H9 (cell line): ENCODE measurements at regions not wholly inside any gene's neighbourhood (a gene's known extent, or its start where the extent isn't known, plus 50 kb on each side); places are given as distances from the start of the nearest gene placed in this dataset.

Experiments
- DNase-seq: peaks from one replicate; pipeline ENCODE4 v3.0.0-alpha.2; 2017
- H2AFZ ChIP-seq: one replicate; pipeline ENCODE4 v1.6.1; 2013; ENCODE audit warnings: mild to moderate bottlenecking, low read length, control low read depth, moderate library complexity
- H2AK5ac ChIP-seq: 2 replicates; pipeline ENCODE4 v1.6.1; 2013; ENCODE audit warnings: low read length, control low read depth, mixed read lengths; ENCODE audit not compliant: insufficient read length
- H2BK120ac ChIP-seq: one replicate; pipeline ENCODE4 v1.6.1; 2013; ENCODE audit warnings: low read depth, mild to moderate bottlenecking, low read length, control low read depth, inconsistent platforms; ENCODE audit not compliant: poor library complexity, severe bottlenecking
- H2BK12ac ChIP-seq: 2 replicates; pipeline ENCODE4 v1.6.1; 2013; ENCODE audit warnings: low read length, control low read depth, mixed read lengths, low read depth; ENCODE audit not compliant: insufficient read length
- H2BK15ac ChIP-seq: 2 replicates; pipeline ENCODE4 v1.6.1; 2013; ENCODE audit warnings: low read depth, low read length, control low read depth
- H2BK20ac ChIP-seq: one replicate; pipeline ENCODE4 v1.6.1; 2013; ENCODE audit warnings: low read depth, mild to moderate bottlenecking, low read length, control low read depth, inconsistent platforms; ENCODE audit not compliant: poor library complexity, severe bottlenecking
- H2BK5ac ChIP-seq: 2 replicates; pipeline ENCODE4 v1.6.1; 2013; ENCODE audit warnings: low read length, control low read depth, mixed read lengths; ENCODE audit not compliant: insufficient read length
- H3K14ac ChIP-seq: 2 replicates; pipeline ENCODE4 v1.6.1; 2013; ENCODE audit warnings: low read length, control low read depth; ENCODE audit not compliant: insufficient read depth
- H3K18ac ChIP-seq: 2 replicates; pipeline ENCODE4 v1.6.1; 2013; ENCODE audit warnings: low read depth, mild to moderate bottlenecking, mixed read lengths, low read length, control low read depth; ENCODE audit not compliant: insufficient read length
- H3K23ac ChIP-seq: 2 replicates; pipeline ENCODE4 v1.6.1; 2013; ENCODE audit warnings: low read length, control low read depth, mixed read lengths, low read depth; ENCODE audit not compliant: insufficient read length
- H3K23me2 ChIP-seq: 2 replicates; pipeline ENCODE4 v1.6.1; 2013; ENCODE audit warnings: low read depth, mild to moderate bottlenecking, mixed read lengths, low read length, control low read depth; ENCODE audit not compliant: insufficient read length, poor library complexity, severe bottlenecking
- H3K27ac ChIP-seq: 2 replicates; pipeline ENCODE4 v1.5.1; 2013; ENCODE audit warnings: low read length, control low read depth, mixed read lengths, low read depth; ENCODE audit not compliant: insufficient read length
- H3K27me3 ChIP-seq: 2 replicates; pipeline ENCODE4 v1.6.1; 2013; ENCODE audit warnings: low read length, control low read depth, inconsistent platforms; ENCODE audit not compliant: insufficient read depth
- H3K4ac ChIP-seq: 2 replicates; pipeline ENCODE4 v1.6.1; 2013; ENCODE audit warnings: low read depth, mild to moderate bottlenecking, control low read depth, inconsistent platforms, low read length, moderate library complexity
- H3K4me1 ChIP-seq: 2 replicates; pipeline ENCODE4 v1.6.1; 2013; ENCODE audit warnings: low read length, control low read depth, inconsistent platforms; ENCODE audit not compliant: insufficient read depth
- H3K4me2 ChIP-seq: 2 replicates; pipeline ENCODE4 v1.6.1; 2013; ENCODE audit warnings: low read length, control low read depth, mixed read lengths; ENCODE audit not compliant: insufficient read length, insufficient read depth
- H3K56ac ChIP-seq: 2 replicates; pipeline ENCODE4 v1.6.1; 2013; ENCODE audit warnings: low read depth, mild to moderate bottlenecking, mixed read lengths, low read length, control low read depth; ENCODE audit not compliant: insufficient read length
- H3K79me1 ChIP-seq: 2 replicates; pipeline ENCODE4 v1.6.1; 2013; ENCODE audit warnings: low read depth, mild to moderate bottlenecking, moderate library complexity, low read length, control low read depth, inconsistent platforms; ENCODE audit not compliant: insufficient read depth, poor library complexity, severe bottlenecking
- H3K79me2 ChIP-seq: 2 replicates; pipeline ENCODE4 v1.6.1; 2013; ENCODE audit warnings: low read length, control low read depth, inconsistent platforms; ENCODE audit not compliant: insufficient read depth
- H3K9ac ChIP-seq: 2 replicates; pipeline ENCODE4 v1.6.1; 2013; ENCODE audit warnings: low read length, control low read depth, mixed read lengths; ENCODE audit not compliant: insufficient read length; ENCODE audit errors: extremely low read depth
- H3K9me3 ChIP-seq: one replicate; pipeline ENCODE4 v1.6.1; 2013; ENCODE audit warnings: low read depth, low read length, inconsistent platforms; ENCODE audit not compliant: control insufficient read depth
- H3T11ph ChIP-seq: one replicate; pipeline ENCODE4 v1.6.1; 2013; ENCODE audit warnings: mild to moderate bottlenecking, low read length, control low read depth, inconsistent platforms
- H4K20me1 ChIP-seq: one replicate; pipeline ENCODE4 v1.6.1; 2013; ENCODE audit not compliant: control insufficient read depth, insufficient read length, insufficient read depth
- H4K5ac ChIP-seq: 2 replicates; pipeline ENCODE4 v1.6.1; 2013; ENCODE audit warnings: low read depth, mild to moderate bottlenecking, mixed read lengths, low read length, control low read depth; ENCODE audit not compliant: insufficient read length
- H4K8ac ChIP-seq: replicated peaks from 2 replicates; pipeline ENCODE4 v1.6.1; 2013; ENCODE audit warnings: low read length, control low read depth, mixed read lengths, low read depth; ENCODE audit not compliant: insufficient read length
- H4K91ac ChIP-seq: 2 replicates; pipeline ENCODE4 v1.6.1; 2013; ENCODE audit warnings: low read depth, mild to moderate bottlenecking, moderate library complexity, mixed read lengths, low read length, control low read depth; ENCODE audit not compliant: insufficient read length
- H3K27ac Mint-ChIP-seq, 3 experiments: 2 replicates in 2 of 3; 3 replicates in 1 of 3; pipeline ENCODE4 v1.8.0; 2020 to 2021; ENCODE audit warnings: mixed read lengths in 3 of 3, mild to moderate bottlenecking in 1 of 3, moderate library complexity in 1 of 3
- H3K27me3 Mint-ChIP-seq: 2 replicates; pipeline ENCODE4 v1.8.0; 2021; ENCODE audit warnings: low read depth, mild to moderate bottlenecking, moderate library complexity, mixed read lengths
- H3K36me3 Mint-ChIP-seq, 3 experiments: 2 replicates in 2 of 3; 3 replicates in 1 of 3; pipeline ENCODE4 v1.8.0; 2020 to 2021; ENCODE audit warnings: low read depth in 3 of 3, mixed read lengths in 3 of 3; ENCODE audit not compliant: insufficient read depth in 1 of 3
- H3K4me1 Mint-ChIP-seq, 2 experiments: 2 replicates each; pipeline ENCODE4 v1.8.0; 2020; ENCODE audit warnings: mixed read lengths in 2 of 2
- H3K4me3 Mint-ChIP-seq, 2 experiments: 2 replicates in 1 of 2; 3 replicates in 1 of 2; pipeline ENCODE4 v1.8.0; 2020 to 2021; ENCODE audit warnings: mild to moderate bottlenecking in 2 of 2, mixed read lengths in 2 of 2, moderate library complexity in 1 of 2
- H3K9me3 Mint-ChIP-seq, 2 experiments: 2 replicates in 1 of 2; 3 replicates in 1 of 2; pipeline ENCODE4 v1.8.0; 2020; ENCODE audit warnings: mild to moderate bottlenecking in 2 of 2, mixed read lengths in 2 of 2, moderate library complexity in 1 of 2
- CTCF ChIP-seq: fragments of 200-600 bp; sonication (generic); conservative IDR thresholded peaks from 3 replicates; pipeline ENCODE4 v1.8.0; 2021; ENCODE audit warnings: antibody characterized with exemption, mild to moderate bottlenecking
- WGBS: extraction: QIAGEN DNeasy Blood & Tissue Kit; methylation state at CpG from one replicate; pipeline ENCODE4 v1.1.7; 2013; ENCODE audit warnings: missing lambda C conversion rate, low lambda C conversion rate, mixed read lengths; ENCODE audit not compliant: insufficient read length; ENCODE audit errors: extremely low coverage; 5-methylcytosine and 5-hydroxymethylcytosine counted together

- Histone ChIP-seq H2BK12ac (no peak overlapping the region), H2BK5ac (no peak overlapping the region), H2AFZ (no peak overlapping the region), H2BK120ac (no peak overlapping the region), H3T11ph (no peak overlapping the region), H3K23me2 (no peaks in the 10 kb centered on the region), H4K91ac (no peak overlapping the region), H2AK5ac (no peak overlapping the region), H3K4me1 (no peaks in the 10 kb centered on the region), H3K27ac (no peak overlapping the region), H2BK15ac (no peak overlapping the region), H3K56ac (no peak overlapping the region), H2BK20ac (no peak overlapping the region), H4K8ac (no peak overlapping the region), H3K27me3 (no peaks in the 10 kb centered on the region), H3K79me2 (no peaks in the 10 kb centered on the region), H3K79me1 (no peaks in the 10 kb centered on the region), H3K9me3 (no peaks in the 10 kb centered on the region), H4K5ac (no peak overlapping the region), H4K20me1 (no peaks in the 10 kb centered on the region), H3K4ac (no peak overlapping the region), H3K18ac (no peak overlapping the region), H3K23ac (no peak overlapping the region), H3K9ac (no peak overlapping the region), H3K14ac (no peak overlapping the region), H3K4me2 (no peak overlapping the region)
- peaks cover 0 to 3% of the 10 kb centered on the region in 2 experiments; a peak in 2 of 4 replicates for H3K4me1 Mint-ChIP-seq
- no peak for TF ChIP-seq CTCF
- peaks cover 5% of the 10 kb centered on the region for H3K27me3 Mint-ChIP-seq
- no peaks in the 10 kb centered on the region for H3K36me3 Mint-ChIP-seq
- no CpG with 5 or more reads among the region's 9 CpGs for WGBS
- H3K27ac Mint-ChIP-seq = no peak overlapping the region
- no peak for DNase-seq
- no peak overlapping the region for H3K4me3 Mint-ChIP-seq
- peaks cover 0 to 3% of the 10 kb centered on the region in 2 experiments; a peak in 2 of 5 replicates for H3K9me3 Mint-ChIP-seq
Observed at GRCh38 chr11:19306179-19306944, 65.6 kb upstream of the E2F8 start.
